Activated CD4-positive, alpha-beta T cell treated with anti-CD3 and anti-CD28 coated beads, Interleukin-2, Interleukin-6, amounts not matched to agents 100 ng/mL and 50 ng/mL, durations not matched to agents 16 hours and 8 hours (primary cell): ENCODE measurements at regions not wholly inside any gene's neighbourhood (a gene's known extent, or its start where the extent isn't known, plus 50 kb on each side); places are given as distances from the start of the nearest gene placed in this dataset.

Source experiments
- DNase-seq: peaks from one replicate; pipeline ENCODE4 v3.0.0-alpha.2; 2020

DNA sequence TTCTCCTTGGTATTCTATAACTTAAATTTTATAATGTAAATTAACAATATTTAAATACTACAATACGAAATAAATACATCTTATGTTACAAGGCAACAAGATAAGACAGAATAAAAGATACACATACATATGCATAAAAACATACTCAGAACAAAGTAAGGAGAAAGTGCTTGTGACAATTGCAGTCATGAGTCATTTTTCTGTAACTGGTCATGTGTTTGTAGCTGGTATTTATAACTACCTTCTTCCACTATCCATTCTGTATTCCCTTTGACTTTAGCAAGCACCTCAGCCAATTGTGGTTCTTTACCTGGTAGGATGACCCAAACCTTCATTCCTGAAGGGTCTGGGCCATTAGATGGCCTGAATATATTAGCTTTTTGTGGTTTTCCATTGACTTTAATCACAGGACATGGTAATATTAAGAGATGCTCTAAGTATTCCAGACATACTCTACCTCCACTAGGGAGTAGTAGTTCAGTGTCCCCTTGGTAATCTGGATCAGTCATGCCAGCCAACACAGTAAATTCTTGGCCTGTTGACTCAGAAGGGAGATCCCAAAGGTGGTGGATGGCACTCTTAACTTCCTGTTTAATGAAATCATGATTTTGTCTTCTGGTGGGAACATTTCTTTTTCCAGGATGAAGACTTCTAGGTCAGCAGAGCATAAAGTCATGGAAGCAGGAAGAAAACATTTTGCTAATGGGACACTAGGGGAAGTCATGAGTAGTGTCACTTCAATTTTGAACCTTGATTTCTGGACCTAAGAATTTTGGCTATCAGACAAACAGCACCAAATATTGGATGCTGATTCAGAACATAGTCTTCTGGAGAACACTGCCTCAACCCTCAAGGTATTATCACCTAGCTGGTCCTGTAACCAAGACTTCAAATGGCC lies 733.7 kb upstream of the IGFBP3 start:
- DNase-seq: no peak

- no peak for DNase-seq
Observed at GRCh38 chr7:46653848-46654247, 732.8 kb upstream of the IGFBP3 start.

DNA sequence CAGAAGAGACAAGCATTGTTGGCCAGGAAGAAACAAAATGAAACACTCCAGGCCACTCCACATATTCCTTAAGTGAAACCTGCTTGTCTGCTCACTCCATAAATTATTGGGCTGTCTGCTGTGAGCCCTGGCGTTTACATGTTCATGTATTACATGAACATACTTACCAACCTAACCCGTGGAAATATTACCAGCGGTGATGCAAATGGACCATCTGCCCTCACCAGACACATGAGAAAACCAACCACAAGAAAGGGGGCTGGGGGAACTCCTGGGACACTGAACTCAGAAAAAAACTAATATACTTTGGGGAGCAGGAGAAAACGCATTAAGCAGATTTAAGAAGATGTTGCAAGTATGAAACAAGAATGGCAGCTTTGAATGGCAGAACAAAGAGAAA lies 731.2 kb upstream of the IGFBP3 start:
- no peak for DNase-seq

DNA sequence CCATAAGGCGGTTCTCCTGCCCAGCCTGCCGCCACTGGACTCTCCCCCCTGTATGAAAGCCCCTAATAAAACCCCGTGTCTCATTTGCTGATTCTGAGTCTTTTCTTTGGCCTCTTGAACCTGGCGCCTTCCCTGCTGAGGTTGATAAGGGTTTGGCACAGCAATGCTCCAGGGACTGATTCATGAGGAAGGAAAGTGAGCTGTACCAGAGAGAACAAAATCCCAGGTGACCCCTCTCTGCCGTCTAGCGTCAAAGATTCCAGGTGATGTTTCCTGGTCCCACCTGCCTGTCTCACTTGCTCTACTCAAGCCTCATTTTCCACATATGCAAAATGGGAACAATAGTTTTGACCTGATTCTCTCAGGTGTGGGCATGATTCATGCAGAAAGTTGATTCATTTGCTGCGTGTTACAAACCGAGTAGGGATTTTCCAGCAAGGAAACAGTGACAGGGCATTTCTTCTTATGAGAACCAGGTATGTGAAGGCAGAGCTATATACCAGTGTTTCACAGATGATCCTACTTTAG lies 730.6 kb upstream of the IGFBP3 start:
- DNase-seq: no peak

- no peak for DNase-seq
Observed at GRCh38 chr7:46651070-46651469, 730.0 kb upstream of the IGFBP3 start.

DNA sequence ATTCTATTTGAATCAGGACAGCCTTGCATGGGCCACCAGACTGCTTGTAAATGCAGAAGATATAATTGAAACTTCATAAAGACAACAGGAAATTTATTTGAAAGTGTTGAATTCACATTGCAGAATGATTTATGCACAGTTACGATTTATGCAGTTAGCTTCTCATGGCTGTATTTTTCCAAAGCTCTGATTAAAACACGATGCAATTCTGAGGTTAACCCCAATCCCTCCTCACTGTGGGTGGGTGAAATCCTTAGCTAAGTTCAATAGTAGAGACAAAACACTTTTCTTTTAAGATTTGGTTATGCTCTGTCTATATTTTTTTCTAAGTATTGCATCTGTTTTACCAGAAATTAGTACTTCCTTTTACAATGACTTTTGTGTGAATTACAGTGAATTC lies 728.8 kb upstream of the IGFBP3 start:
- DNase-seq: no peak

- DNase-seq: no peak
Observed at GRCh38 chr7:46637793-46638735, 717.0 kb upstream of the IGFBP3 start.

DNA sequence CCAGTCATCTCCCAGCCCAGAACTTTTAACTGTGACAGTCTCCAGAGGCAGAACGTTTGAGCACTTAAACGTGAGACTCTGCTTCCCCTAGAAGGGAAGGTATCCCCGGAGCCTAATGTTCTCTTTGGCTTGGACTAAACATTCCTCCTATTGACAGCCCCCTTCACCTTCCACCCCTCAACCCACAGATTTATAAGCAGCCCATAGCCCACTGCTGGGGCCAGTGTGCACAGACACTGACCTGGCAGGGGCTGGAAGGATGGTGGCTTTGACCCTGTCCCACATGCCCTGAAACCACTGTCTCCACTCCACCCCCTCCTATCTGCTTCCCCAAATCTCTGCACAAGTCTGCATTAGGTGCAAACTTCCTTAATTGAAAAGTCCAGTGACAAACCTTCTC lies 715.0 kb upstream of the IGFBP3 start:
- DNase-seq: no peak

- DNase-seq: no peak
Observed at GRCh38 chr7:46633630-46634240, 712.7 kb upstream of the IGFBP3 start.

DNA sequence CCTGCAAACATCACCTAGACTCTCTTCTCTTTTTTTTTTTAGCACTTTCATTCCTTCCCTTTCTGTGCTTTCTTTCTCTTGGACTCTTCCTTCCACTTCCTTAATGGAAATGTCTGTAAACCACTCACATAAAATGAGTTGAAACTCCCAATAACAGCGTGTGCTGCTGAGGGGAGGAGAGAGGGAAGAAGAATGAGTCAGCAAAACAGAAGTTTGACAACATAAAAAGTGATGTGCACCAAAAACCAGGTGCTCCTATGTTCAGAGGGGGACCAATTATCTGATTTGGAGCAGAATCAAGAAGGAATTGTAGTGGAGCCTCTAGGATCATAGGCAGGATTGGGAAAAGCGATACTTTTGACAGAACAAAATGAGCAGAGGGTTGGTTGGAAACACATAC lies 712.1 kb upstream of the IGFBP3 start:
- no peak for DNase-seq

- DNase-seq: no peak
Observed at GRCh38 chr7:46630031-46630430, 709.0 kb upstream of the IGFBP3 start.

- DNase-seq: no peak
Observed at GRCh38 chr7:46628389-46628788, 707.3 kb upstream of the IGFBP3 start.

- no peak for DNase-seq
Observed at GRCh38 chr7:46626691-46627310, 705.7 kb upstream of the IGFBP3 start.

DNA sequence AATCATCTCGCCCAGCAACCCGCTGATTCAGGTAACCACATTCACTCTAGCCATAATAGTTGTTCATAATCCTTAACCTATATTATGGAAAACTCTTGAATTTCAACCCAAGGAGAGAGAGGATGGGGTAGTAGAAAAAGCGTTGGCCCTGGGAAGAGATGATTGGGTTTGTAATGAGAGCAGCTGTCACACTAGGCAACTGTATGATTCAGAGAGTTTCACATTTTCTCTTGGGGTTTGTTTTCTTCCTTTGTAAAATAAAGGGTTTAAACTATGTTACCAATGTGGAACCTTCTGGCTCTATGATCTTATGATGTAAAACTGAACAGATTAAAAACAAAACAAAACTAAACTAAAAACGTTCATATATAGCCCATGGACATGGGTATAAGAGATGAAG lies 705.2 kb upstream of the IGFBP3 start:
- no peak for DNase-seq

DNA sequence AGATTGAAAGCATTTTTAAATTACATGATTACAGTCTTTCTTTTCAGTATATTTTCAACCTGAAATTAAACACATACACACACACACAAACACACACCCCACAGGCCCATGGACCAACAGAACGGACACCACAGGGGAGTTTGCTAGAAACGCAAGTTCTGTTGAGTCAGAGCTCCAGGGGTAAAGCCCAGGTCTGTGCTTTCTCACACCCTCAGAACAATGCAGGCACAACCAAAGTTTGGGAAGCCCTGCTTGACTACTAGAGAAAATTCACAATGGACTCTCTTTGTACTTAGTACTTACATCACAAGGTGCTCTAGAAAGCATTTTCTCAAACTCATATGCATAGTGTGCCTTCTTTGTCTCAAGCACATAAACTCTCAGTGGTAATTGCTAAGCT lies 704.0 kb upstream of the IGFBP3 start:
- DNase-seq: no peak

DNA sequence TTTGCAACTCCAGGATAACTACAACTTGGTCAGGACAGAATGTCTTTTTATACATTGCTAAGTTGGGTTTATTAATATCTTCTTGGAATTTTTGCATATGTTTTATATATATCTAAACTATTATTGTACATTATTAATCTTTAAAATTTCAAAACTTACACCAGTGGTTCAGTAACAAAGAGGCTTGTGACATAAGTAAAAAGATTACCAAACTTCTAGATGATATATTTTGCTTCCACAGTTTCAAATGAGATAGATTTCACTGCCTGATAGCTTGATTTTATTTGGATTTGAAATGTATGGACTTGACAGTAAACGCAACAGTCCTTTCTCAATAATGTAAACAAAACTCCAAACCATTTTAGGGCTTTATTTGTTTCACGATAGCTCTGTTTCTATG lies 701.2 kb upstream of the IGFBP3 start:
- DNase-seq: no peak

- no peak for DNase-seq
Observed at GRCh38 chr7:46619723-46620310, 698.7 kb upstream of the IGFBP3 start.

- no peak for DNase-seq
Observed at GRCh38 chr7:46616636-46617035, 695.6 kb upstream of the IGFBP3 start.

DNA sequence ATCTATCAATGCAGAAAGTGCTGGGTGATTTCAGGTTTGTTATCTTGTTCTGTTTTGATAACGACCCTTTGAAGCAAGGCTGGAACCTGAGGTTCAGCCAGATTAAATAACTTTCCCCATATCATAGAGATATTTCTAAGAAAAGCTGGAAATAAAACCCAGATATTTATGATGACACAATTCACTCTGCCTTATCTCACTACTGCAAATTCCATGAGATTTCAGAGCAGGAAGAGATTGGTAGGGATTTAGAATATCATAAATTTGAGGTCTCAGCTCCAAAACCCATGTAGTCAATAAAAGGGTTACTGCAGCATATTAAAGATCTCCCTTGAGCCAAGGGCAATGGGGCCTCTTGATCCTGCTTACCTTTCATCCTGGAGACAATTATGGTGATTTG lies 692.5 kb upstream of the IGFBP3 start:
- DNase-seq: no peak

- no peak for DNase-seq
Observed at GRCh38 chr7:46613116-46613515, 692.0 kb upstream of the IGFBP3 start.

GRCh38 chr7:46611508-46611907 lies 690.4 kb upstream of the IGFBP3 start:
- no peak for DNase-seq

- DNase-seq: no peak
Observed at GRCh38 chr7:46610746-46611145, 689.7 kb upstream of the IGFBP3 start.
